ENCODE measurements at regions not wholly inside any gene's neighbourhood (a gene's known extent, or its start where the extent isn't known, plus 50 kb on each side); places are given as distances from the start of the nearest gene placed in this dataset.
A peak's percentile ranks its signal among the peaks of the same experiment; 100 is the strongest.

DNA sequence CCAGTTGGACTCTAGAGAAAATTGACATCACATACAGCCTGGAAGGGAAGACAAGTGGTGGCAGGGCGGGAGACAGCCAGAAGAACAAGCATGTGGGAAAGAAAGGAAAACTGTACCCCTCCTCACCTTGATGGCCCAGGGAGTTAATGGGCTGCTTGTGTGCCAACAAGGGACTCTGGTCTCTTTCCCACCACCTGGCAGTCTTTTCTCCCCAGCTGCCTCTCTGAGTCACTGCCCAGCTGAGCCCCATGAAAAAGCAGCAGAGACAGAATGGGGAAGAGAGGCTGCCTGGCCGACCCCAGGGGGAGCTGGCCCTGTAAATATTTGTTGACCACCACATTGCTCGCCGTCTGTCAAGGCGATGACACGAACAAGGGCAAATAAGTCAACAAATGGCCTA is 359.4 kb downstream of the ENC1 start:
- H3K4me3 ChIP-seq (ENCODE audit: insufficient read depth, low read length) = no peak overlapping the region

DNA sequence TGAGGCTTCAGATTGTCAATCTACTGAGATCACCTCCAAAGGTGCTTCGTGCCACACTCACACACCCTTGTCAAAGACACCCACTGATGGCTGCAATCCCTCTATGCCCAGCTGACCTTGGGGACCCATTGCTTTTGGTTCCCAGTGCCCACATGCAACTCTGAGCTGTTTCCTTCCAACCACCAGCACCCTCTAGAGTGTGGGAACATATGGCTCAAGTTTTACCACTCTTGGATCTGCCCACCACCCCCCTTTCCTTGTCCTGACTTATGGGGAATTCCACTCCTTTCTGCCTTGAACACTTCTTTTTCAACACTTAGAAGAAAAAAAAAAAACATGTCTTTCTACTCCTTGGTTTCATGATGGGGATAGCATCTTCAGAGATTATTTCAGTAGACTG is 360.2 kb downstream of the ENC1 start:
- no peaks in the 10 kb centered on the region for H3K4me1 ChIP-seq (ENCODE audit: insufficient read depth, low read length)
- no peaks in the 10 kb centered on the region for H3K27me3 ChIP-seq (ENCODE audit: insufficient read depth, low read length)
- TF ChIP-seq, protein P1, sequence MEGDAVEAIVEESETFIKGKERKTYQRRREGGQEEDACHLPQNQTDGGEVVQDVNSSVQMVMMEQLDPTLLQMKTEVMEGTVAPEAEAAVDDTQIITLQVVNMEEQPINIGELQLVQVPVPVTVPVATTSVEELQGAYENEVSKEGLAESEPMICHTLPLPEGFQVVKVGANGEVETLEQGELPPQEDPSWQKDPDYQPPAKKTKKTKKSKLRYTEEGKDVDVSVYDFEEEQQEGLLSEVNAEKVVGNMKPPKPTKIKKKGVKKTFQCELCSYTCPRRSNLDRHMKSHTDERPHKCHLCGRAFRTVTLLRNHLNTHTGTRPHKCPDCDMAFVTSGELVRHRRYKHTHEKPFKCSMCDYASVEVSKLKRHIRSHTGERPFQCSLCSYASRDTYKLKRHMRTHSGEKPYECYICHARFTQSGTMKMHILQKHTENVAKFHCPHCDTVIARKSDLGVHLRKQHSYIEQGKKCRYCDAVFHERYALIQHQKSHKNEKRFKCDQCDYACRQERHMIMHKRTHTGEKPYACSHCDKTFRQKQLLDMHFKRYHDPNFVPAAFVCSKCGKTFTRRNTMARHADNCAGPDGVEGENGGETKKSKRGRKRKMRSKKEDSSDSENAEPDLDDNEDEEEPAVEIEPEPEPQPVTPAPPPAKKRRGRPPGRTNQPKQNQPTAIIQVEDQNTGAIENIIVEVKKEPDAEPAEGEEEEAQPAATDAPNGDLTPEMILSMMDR (IDR thresholded peaks at IDR 0.05; ENCODE audit: extremely low read depth, low read depth, low read length) = no peak
- no peak overlapping the region for H2AFZ ChIP-seq (ENCODE audit: low read length)
- no peaks in the 10 kb centered on the region for H4K20me1 ChIP-seq (ENCODE audit: insufficient read depth, low read length)
- H3K9me3 ChIP-seq (ENCODE audit: low read depth, low read length) = no peaks in the 10 kb centered on the region
- H3K4me3 ChIP-seq (ENCODE audit: insufficient read depth, low read length) = no peak overlapping the region
- H3K4me2 ChIP-seq (ENCODE audit: insufficient read depth, low read length) = no peak overlapping the region
- no peak overlapping the region for H3K27ac ChIP-seq (ENCODE audit: low read depth, low read length)
- H3K36me3 ChIP-seq (ENCODE audit: insufficient read depth, low read length) = no peaks in the 10 kb centered on the region
- no peak for DNase-seq (ENCODE audit: insufficient read length, low spot score, missing footprints)
- H3K79me2 ChIP-seq (ENCODE audit: insufficient read depth, low read length) = no peaks in the 10 kb centered on the region

More for the DNA sequence above, 359.4 kb downstream of the ENC1 start:
- no peaks in the 10 kb centered on the region for H4K20me1 ChIP-seq (ENCODE audit: insufficient read depth, low read length)
- no peak overlapping the region for H2AFZ ChIP-seq (ENCODE audit: low read length)
- no peaks in the 10 kb centered on the region for H3K9me3 ChIP-seq (ENCODE audit: low read depth, low read length)
- H3K4me2 ChIP-seq (ENCODE audit: insufficient read depth, low read length) = no peak overlapping the region
- H3K27ac ChIP-seq (ENCODE audit: low read depth, low read length) = no peak overlapping the region
- no peaks in the 10 kb centered on the region for H3K4me1 ChIP-seq (ENCODE audit: insufficient read depth, low read length)
- TF ChIP-seq, protein P1 (IDR thresholded peaks at IDR 0.05; ENCODE audit: extremely low read depth, low read depth, low read length) = no peak
- no peaks in the 10 kb centered on the region for H3K27me3 ChIP-seq (ENCODE audit: insufficient read depth, low read length)
- H3K36me3 ChIP-seq (ENCODE audit: insufficient read depth, low read length) = no peaks in the 10 kb centered on the region
- no peaks in the 10 kb centered on the region for H3K79me2 ChIP-seq (ENCODE audit: insufficient read depth, low read length)
- DNase-seq (ENCODE audit: insufficient read length, low spot score, missing footprints) = peak; percentile 8

GRCh38 chr5:74279244-74279643 is 361.3 kb downstream of the ENC1 start:
- TF ChIP-seq, protein P1 (IDR thresholded peaks at IDR 0.05; ENCODE audit: extremely low read depth, low read depth, low read length) = no peak
- no peaks in the 10 kb centered on the region for H3K27me3 ChIP-seq (ENCODE audit: insufficient read depth, low read length)
- peak overlapping the region; percentile 5 for H2AFZ ChIP-seq (ENCODE audit: low read length)
- no peaks in the 10 kb centered on the region for H3K79me2 ChIP-seq (ENCODE audit: insufficient read depth, low read length)
- no peaks in the 10 kb centered on the region for H3K36me3 ChIP-seq (ENCODE audit: insufficient read depth, low read length)
- H3K4me3 ChIP-seq (ENCODE audit: insufficient read depth, low read length) = no peak overlapping the region
- no peak for DNase-seq (ENCODE audit: insufficient read length, low spot score, missing footprints)
- no peaks in the 10 kb centered on the region for H4K20me1 ChIP-seq (ENCODE audit: insufficient read depth, low read length)
- H3K4me2 ChIP-seq (ENCODE audit: insufficient read depth, low read length) = no peak overlapping the region
- no peaks in the 10 kb centered on the region for H3K4me1 ChIP-seq (ENCODE audit: insufficient read depth, low read length)
- no peak overlapping the region for H3K27ac ChIP-seq (ENCODE audit: low read depth, low read length)
- H3K9me3 ChIP-seq (ENCODE audit: low read depth, low read length) = no peaks in the 10 kb centered on the region

GRCh38 chr5:74277418-74277817 is 363.1 kb downstream of the ENC1 start:
- Histone ChIP-seq H3K4me1 (ENCODE audit: insufficient read depth, low read length) (peaks cover 8% of the 10 kb centered on the region), H3K4me2 (ENCODE audit: insufficient read depth, low read length) (no peak overlapping the region), H3K27ac (ENCODE audit: low read depth, low read length) (no peak overlapping the region), H3K4me3 (ENCODE audit: insufficient read depth, low read length) (no peak overlapping the region), H3K9me3 (ENCODE audit: low read depth, low read length) (no peaks in the 10 kb centered on the region), H3K27me3 (ENCODE audit: insufficient read depth, low read length) (no peaks in the 10 kb centered on the region), H3K79me2 (ENCODE audit: insufficient read depth, low read length) (no peaks in the 10 kb centered on the region), H3K36me3 (ENCODE audit: insufficient read depth, low read length) (no peaks in the 10 kb centered on the region), H2AFZ (ENCODE audit: low read length) (no peak overlapping the region), H4K20me1 (ENCODE audit: insufficient read depth, low read length) (no peaks in the 10 kb centered on the region)
- TF ChIP-seq, protein P1 (IDR thresholded peaks at IDR 0.05; ENCODE audit: extremely low read depth, low read depth, low read length) = no peak
- no peak for DNase-seq (ENCODE audit: insufficient read length, low spot score, missing footprints)
